BJ (cell line): ENCODE measurements at regions not wholly inside any gene's neighbourhood (a gene's known extent, or its start where the extent isn't known, plus 50 kb on each side); places are given as distances from the start of the nearest gene placed in this dataset.

Experiments
- CTCF ChIA-PET: fragments of 350-600 bp; formaldehyde crosslinking; extraction: SDS; loops from one replicate; lab custom pipeline; 2021; ENCODE audit warnings: antibody characterized with exemption, inconsistent platforms; lab: Yijun Ruan, JAX
- POLR2A ChIA-PET: fragments of 300-600 bp; sonication (Branson Sonifier 250); formaldehyde crosslinking; extraction: SDS; loops from one replicate; lab custom pipeline; 2021; ENCODE audit warnings: antibody characterized with exemption; lab: Charles Lee
- DNase-seq: peaks from one replicate; pipeline ENCODE4 v3.0.0-alpha.2; 2011; ENCODE audit warnings: low read depth
- H3K27me3 ChIP-seq: 2 replicates; pipeline ENCODE4 v1.6.0; 2011; ENCODE audit warnings: low read length; ENCODE audit not compliant: control insufficient read depth, insufficient read depth
- H3K36me3 ChIP-seq: 2 replicates; pipeline ENCODE4 v1.5.1; 2011; ENCODE audit warnings: low read length; ENCODE audit not compliant: control insufficient read depth, insufficient read depth
- H3K4me3 ChIP-seq: 2 replicates; pipeline ENCODE4 v1.5.1; 2011; ENCODE audit warnings: low read depth, mild to moderate bottlenecking, control low read depth, low read length
- TF ChIP-seq, protein P1 (sequence below): IDR thresholded peaks from 2 replicates; pipeline ENCODE4 v1.5.1; 2011; ENCODE audit warnings: low read depth, mild to moderate bottlenecking, control low read depth, inconsistent platforms, low read length, moderate library complexity; ENCODE audit not compliant: insufficient read depth

- ChIA-PET POLR2A (no interaction called here), CTCF (interaction anchor here (1.9 kb wide), 1 partner anchor 192 kb away, joined by 5 read pairs; no protein-coding TSS in a partner anchor)
- Histone ChIP-seq H3K4me3 (no peak overlapping the region), H3K36me3 (no peaks in the 10 kb centered on the region), H3K27me3 (no peaks in the 10 kb centered on the region)
- DNase-seq = no peak
- TF ChIP-seq, protein P1, sequence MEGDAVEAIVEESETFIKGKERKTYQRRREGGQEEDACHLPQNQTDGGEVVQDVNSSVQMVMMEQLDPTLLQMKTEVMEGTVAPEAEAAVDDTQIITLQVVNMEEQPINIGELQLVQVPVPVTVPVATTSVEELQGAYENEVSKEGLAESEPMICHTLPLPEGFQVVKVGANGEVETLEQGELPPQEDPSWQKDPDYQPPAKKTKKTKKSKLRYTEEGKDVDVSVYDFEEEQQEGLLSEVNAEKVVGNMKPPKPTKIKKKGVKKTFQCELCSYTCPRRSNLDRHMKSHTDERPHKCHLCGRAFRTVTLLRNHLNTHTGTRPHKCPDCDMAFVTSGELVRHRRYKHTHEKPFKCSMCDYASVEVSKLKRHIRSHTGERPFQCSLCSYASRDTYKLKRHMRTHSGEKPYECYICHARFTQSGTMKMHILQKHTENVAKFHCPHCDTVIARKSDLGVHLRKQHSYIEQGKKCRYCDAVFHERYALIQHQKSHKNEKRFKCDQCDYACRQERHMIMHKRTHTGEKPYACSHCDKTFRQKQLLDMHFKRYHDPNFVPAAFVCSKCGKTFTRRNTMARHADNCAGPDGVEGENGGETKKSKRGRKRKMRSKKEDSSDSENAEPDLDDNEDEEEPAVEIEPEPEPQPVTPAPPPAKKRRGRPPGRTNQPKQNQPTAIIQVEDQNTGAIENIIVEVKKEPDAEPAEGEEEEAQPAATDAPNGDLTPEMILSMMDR = no peak
These were observed 412.1 kb downstream of the TSN start for GRCh38 chr2:122167515-122167914.

DNA sequence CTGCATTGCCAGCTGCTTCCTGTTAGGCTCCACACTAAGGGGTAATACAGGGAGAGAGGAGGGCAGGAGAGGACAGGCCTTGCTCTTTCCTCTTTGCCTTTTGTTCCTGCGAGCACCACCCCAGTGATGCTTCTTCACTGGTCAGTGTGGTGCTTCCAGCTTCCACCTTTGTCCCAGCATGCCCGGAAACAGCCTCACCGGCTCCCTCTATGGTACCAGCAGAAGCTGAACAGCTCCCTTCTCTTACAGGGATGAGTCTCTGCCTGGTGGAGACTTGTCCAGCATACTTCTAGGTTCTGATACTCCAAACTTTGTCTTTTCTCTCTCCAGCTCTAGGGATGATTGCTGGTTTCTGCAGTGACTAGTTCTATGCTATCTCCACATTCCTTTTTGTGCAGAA is 413.3 kb downstream of the TSN start:
- TF ChIP-seq, protein P1 = 0 out of 2 replicates have a peak, but pooled peaks have one; percentile 12
- H3K4me3 ChIP-seq = no peak overlapping the region
- CTCF ChIA-PET = interaction anchor here (1.9 kb wide), 1 partner anchor 193 kb away, joined by 5 read pairs; no protein-coding TSS in a partner anchor
- DNase-seq = no peak
- POLR2A ChIA-PET = no interaction called here
- no peaks in the 10 kb centered on the region for H3K36me3 ChIP-seq
- H3K27me3 ChIP-seq = no peaks in the 10 kb centered on the region

DNA sequence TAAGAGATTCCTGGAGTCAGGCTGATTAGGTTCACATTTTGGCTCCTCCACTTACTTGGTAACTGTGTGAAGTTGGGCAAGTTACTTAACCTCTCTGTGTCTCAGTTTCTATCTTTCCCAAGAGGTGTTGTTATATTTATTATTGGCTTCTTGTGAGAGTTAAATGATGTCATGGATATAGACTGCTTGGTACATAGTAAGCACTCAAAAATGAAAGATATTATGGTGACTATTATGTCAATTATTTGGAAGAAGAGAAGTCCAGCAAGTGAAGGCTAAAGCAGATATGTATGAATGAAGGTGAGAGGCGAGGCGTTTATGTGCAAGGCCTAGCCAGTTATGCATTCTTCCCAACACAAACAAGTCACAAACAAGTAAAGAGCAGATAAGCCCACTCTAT is 417.4 kb downstream of the TSN start:
- CTCF ChIA-PET = no interaction called here
- no peaks in the 10 kb centered on the region for H3K36me3 ChIP-seq
- TF ChIP-seq, protein P1 = no peak
- POLR2A ChIA-PET = no interaction called here
- no peaks in the 10 kb centered on the region for H3K27me3 ChIP-seq
- no peak for DNase-seq
- H3K4me3 ChIP-seq = no peak overlapping the region

- Histone ChIP-seq H3K27me3 (no peaks in the 10 kb centered on the region), H3K36me3 (no peaks in the 10 kb centered on the region), H3K4me3 (no peak overlapping the region)
- ChIA-PET POLR2A (no interaction called here), CTCF (interaction anchor here (1.1 kb wide), 1 partner anchor 67 kb away, joined by 3 read pairs; no protein-coding TSS in a partner anchor)
- DNase-seq = no peak
- TF ChIP-seq, protein P1 = no peak
These were observed 418.6 kb downstream of the TSN start for GRCh38 chr2:122174061-122174460.

- Histone ChIP-seq H3K4me3 (no peak overlapping the region), H3K27me3 (no peaks in the 10 kb centered on the region), H3K36me3 (no peaks in the 10 kb centered on the region)
- no peak for DNase-seq
- ChIA-PET POLR2A (no interaction called here), CTCF (interaction anchor here (1.4 kb wide), 1 partner anchor 14 kb away, joined by 3 read pairs; no protein-coding TSS in a partner anchor)
- TF ChIP-seq, protein P1 = no peak
These were observed 424.2 kb downstream of the TSN start for GRCh38 chr2:122179492-122180165.
